ENCODE measurements at regions not wholly inside any gene's neighbourhood (a gene's known extent, or its start where the extent isn't known, plus 50 kb on each side); places are given as distances from the start of the nearest gene placed in this dataset.
"Not testable (repeated sequence)": the region's sequence is repeated elsewhere in the genome, so short reads cannot be mapped to it uniquely, and the experiment has no call there.

GRCh38 chr9:136611606-136612005, 51.1 kb upstream of the EGFL7 start:
- ATAC-seq (ENCODE audit: poor library complexity), result no peak
- intact Hi-C loops (cut with DNase I), result no loop called here
- no peak for DNase-seq

DNA sequence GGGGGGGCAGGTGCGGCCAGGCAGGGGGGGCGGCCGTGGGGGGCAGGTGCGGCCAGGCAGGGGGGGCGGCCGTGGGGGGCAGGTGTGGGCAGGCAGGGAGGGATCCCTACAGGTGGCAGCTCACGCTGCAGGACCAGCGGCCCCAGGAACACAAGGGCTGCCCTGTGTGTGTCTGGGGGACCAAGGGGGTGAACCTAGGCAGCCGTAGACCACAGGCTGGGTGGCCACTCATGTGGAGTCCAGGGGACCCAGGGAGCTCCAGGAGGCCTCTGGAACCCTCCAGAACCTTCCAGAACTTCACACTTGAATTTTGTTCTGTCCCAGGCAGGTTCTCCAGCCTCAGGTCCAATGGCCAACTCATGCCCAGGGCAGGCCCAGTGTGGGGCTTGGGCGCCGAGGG, 51.6 kb upstream of the EGFL7 start:
- intact Hi-C loops (cut with DNase I), result no loop called here
- DNase-seq (no peak), ATAC-seq (ENCODE audit: poor library complexity) (no peak)

DNA sequence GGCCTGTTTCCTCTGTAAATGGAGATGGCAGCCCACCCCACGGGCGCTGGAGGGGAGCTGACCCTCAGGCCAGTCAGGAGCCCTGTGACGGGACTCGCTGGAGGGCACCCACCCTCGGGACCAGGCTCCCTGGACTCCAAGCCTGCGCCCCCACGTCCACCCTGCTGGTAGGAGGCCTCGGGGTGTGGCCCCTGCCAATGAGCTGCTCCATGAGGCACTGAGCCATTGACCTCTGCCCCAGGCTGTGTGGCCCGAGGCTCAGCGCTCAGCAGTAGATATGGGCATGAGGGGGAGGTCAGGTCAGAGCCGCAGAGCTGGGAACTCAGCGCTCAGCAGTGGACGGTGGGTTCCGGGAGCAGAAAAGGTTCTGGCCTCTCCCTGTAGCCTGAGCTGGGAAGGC, 52.3 kb upstream of the EGFL7 start:
- intact Hi-C loops (cut with DNase I), result no loop called here
- DNase-seq (no peak), ATAC-seq (ENCODE audit: poor library complexity) (no peak)

DNA sequence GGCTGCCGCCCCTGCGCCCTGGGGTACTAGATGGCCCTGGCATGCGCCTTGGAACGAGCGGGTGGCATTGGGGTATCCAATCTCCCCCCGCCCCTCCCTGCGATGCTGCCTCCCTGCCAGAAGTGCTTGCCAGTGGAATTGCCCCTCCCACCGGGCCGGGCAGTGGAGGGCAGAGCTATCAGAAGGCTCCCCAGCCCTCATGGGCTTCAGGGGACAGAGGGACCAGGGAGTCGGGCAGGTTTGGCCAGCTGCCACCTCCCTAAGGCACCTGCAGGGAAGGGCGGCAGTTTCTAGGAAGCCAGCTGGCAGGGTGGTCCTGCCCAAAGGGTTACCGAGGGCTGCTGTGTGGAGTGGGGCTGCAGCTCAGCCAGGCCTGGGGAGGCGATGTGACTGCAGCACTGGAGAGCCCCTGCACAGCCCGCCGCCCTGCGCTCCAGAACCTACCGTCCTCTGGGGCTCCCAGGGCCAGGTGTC, 52.8 kb upstream of the EGFL7 start:
- no peak for ATAC-seq (ENCODE audit: poor library complexity)
- no peak for DNase-seq
- intact Hi-C loops (cut with DNase I), result no loop called here

DNA sequence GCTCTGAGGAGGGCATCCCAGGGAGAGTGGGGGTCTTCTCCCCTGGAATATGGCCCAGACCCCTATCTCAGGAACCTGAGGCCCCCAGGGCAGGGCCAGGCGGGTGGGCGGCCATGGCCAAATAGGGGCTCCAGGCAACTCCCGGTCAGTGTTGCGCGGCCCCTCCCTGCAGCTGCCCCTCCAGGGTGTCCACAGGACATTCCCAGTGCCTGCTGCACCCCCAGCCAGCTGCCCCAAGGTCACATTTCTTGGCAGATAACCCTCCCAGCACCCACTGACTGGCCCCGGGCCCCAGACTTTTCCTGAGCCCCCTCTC, 53.6 kb upstream of the EGFL7 start:
- no peak for DNase-seq
- no peak for ATAC-seq (ENCODE audit: poor library complexity)
- intact Hi-C loops (cut with DNase I), result no loop called here

- no peak for DNase-seq
- no peak for ATAC-seq (ENCODE audit: poor library complexity)
- intact Hi-C loops (cut with DNase I), result no loop called here
Observed at GRCh38 chr9:136608348-136609159, 54.2 kb upstream of the EGFL7 start.

DNA sequence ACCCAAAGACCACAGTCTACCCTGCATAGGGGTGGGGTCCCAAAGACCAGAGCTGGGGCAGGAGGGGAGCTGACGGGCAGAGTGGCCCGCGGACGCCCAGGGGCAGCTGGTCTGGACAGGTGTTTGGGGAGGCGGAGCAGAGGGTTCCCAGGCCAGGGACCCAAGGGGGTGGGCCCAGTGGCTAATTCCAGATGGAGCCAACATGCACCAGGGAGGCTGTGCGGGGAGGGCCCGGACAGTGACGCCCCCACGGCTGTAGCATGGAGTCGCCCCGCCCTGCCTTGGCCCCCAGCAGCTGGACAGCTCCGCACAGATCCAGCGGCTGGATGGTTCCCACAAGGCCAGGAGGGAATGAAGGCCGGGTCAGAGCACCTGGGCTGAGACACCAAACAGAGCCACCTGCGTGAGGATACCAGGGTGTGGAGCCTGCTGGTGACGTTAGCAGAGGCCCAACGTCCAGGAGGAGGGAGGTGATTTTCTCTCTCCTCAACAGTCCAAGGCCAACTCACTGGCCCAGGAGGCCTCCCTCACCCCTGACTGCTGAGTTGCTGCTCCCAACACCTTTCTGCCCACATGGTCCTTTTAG, 55.3 kb upstream of the EGFL7 start:
- ATAC-seq (ENCODE audit: poor library complexity) (no peak), DNase-seq (no peak)
- intact Hi-C loops (cut with DNase I), result no loop called here

DNA sequence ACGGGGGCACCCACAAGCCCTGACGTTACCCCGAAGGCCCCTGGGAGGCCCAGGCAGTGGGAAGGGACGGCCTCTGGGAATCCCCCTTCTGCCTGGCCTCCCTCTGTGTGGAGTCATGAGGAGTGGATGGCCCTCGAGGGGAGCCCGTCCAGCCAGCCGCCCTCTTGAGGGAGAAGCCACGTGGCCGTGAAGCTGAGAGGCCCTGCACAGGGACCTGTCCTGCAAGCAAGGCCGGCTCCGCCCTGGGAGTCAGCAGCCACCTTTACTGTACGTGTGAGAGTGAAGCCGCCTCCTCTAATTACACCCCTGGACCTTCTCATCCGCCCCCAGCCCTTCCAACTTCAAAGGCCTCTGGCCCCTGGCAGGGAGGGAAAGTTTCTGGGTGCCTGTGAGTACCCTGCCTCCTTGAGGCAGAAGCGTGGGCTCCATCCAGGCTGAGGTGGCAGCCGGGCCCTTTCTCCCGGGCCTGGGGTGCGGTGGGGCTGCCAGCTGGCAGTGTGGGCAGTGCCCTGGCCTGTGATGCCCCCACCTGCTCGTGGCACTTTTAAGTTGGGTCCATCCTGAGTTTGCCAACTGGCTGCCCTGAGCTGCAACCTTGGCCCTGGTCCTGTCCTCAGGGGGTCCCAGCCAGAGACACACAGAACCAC, 55.9 kb upstream of the EGFL7 start:
- intact Hi-C loops (cut with DNase I), result no loop called here
- ATAC-seq (ENCODE audit: poor library complexity), result no peak
- DNase-seq, result no peak

DNA sequence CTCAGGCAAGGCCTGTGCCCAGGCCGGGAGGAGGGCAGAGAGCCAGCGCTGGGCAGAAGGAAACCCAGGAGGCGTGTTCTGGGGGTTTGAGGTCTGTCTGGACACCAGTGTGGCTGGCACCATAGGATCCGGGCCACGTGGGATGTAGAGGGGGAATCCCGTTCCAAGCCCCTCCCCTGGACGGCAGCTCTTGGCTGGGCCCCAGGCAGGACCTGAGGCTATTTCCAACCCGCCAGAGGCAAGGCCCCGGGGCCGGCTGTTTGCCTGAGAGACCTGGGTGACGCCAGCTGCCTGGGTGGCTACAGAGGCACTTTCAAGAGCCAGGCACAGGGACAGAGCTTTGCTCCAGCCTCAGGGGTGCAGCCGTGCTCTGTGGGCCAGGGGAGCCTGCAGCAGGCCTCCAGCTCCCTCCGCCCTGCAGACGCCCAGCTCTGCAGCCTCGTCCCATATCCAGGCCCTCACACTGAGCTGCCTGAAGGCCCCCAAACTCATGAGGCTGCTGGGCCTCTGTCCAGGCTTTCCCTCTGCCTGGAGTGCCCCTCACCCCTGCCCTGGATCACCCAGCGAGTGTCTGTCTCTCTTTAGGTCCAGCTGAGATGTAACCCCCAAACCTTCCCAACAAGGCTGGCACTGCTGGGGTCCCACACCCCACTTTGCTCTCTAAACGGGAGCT, 56.6 kb upstream of the EGFL7 start:
- intact Hi-C loops (cut with DNase I), result no loop called here
- ATAC-seq (ENCODE audit: poor library complexity) (peak; percentile 54), DNase-seq (peak; percentile 73)

- DNase-seq, result peak; percentile 64
- intact Hi-C loops (cut with DNase I), result no loop called here
Observed at GRCh38 chr9:136604823-136605525, 57.7 kb upstream of the EGFL7 start.

GRCh38 chr9:136603901-136604814, 58.3 kb upstream of the NOTCH1 start:
- DNase-seq (peak; percentile 69), ATAC-seq (ENCODE audit: poor library complexity) (peak; percentile 14)
- intact Hi-C loops (cut with DNase I), result no loop called here

More at GRCh38 chr9:136604823-136605525, 57.7 kb upstream of the EGFL7 start:
- peak; percentile 47 for ATAC-seq (ENCODE audit: poor library complexity)

GRCh38 chr9:136603216-136603615, 57.4 kb upstream of the NOTCH1 start:
- ATAC-seq (ENCODE audit: poor library complexity) (no peak), DNase-seq (no peak)
- intact Hi-C loops (cut with DNase I), result no loop called here

DNA sequence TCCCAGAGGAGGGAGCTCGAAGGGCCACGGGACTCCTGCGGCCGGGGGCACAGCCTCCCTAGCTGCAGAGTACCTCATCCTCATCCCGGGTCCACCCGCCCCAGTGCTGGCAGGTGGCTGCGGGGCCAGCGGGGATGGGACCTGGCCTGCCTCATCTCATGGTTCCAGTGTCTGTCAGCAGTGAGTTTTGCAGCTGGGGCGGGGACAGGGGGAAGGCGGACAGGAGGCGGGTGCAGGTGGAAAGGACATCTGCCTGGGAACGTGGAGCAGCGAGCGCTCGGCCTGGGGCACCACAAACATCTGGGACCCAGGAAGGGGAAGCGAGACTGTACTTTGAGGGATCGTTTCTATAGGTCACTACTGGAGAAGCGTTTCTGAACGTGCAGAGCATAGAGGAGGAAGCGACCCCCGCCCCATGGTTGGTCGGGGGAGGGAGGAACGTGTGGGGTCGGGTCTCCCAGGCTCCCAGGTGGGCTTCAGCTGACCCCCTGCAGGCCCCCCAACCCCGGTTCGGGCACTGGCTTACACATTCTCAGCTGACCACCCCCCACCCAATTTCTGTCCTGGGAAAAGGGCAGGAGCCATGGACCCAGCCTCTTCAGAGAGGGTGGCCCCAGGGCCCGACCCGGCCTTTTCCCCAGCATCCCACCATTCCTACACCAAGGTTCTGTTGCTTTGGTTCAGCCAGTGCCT, 56.5 kb upstream of the NOTCH1 start:
- intact Hi-C loops (cut with DNase I), result no loop called here
- no peak for ATAC-seq (ENCODE audit: poor library complexity)
- DNase-seq, result no peak

DNA sequence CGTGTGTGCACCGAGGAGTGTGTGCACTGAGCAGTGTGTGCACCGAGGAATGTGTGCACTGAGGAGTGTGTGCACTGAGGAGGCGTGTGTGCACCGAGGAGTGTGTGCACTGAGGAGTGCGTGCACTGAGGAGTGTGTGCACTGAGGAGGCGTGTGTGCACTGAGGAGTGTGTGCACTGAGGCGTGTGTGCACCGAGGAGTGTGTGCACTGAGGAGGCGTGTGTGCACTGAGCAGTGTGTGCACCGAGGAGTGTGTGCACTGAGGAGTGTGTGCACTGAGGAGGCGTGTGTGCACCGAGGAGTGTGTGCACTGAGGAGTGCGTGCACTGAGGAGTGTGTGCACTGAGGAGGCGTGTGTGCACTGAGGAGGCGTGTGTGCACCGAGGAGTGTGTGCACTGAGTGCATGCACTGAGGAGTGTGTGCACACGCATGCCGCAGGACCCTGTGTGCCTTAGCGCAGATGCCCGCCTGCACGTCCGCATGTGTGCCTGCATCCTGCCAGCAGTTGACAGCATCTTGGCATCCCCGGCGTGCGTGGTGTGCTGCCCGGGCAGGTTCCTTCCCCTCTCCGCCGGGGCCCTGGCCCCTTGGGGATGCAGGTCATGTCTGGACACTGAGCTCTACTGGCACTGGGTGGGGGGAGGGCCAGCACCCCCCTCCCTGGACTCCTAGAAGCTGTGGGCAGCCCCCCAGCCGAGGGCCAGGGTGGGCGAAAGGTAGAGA, 55.6 kb upstream of the NOTCH1 start:
- DNase-seq; intact Hi-C loops (cut with DNase I): not testable (repeated sequence)
- ATAC-seq (ENCODE audit: poor library complexity), result peak; percentile 31

DNA sequence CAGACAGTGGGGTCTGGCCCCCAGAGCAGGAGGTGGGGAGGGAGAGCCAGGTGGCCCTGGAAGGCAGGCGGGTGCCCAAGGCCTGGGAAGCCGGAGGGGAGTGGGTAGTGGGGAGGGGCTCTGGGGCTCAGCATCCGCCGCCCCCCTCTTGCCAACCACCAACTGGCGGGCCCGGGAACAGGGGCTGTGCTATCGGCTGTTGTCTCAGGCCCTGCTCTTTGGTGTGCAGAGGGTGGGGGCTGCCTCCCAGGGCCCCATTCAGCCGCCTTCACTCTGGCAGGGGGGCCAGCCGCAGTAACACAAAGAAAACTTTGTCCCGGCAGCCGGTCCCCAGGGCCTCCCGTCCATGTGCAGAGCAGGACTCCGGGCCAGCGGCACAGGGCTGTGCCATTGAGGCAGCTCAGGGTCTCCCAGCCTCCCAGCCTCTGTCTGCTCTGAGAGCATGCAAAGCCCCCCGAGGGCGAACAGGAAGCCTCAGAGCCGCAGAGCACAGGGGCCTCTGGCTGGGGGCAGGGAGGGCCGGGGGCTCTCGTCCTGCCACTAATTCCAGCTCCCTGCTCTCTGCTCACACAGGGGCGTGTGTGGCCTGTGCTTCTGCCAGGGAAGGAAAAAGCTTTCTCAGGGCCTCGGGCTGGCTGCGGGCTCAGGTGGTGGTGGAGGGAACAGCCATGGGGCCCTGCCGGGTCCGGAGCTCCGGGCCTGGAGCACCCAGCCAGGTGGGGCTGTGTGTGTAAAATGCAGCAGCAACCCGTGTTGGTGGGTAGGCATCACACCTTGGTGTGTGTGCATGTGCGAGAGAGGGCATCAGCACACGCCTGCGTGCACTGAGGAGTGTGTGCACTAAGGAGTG, 54.2 kb upstream of the NOTCH1 start:
- intact Hi-C loops (cut with DNase I), result no loop called here
- ATAC-seq (ENCODE audit: poor library complexity) (no peak), DNase-seq (no peak)

GRCh38 chr9:136599074-136599531, 53.3 kb upstream of the NOTCH1 start:
- ATAC-seq (ENCODE audit: poor library complexity) (no peak), DNase-seq (no peak)
- intact Hi-C loops (cut with DNase I), result no loop called here
